Ascending aorta (tissue), 2 donors: ENCODE measurements at regions not wholly inside any gene's neighbourhood (a gene's known extent, or its start where the extent isn't known, plus 50 kb on each side); places are given as distances from the start of the nearest gene placed in this dataset.
"Not testable (repeated sequence)": the region's sequence is repeated elsewhere in the genome, so short reads cannot be mapped to it uniquely, and the experiment has no call there.

Experiments
- DNase-seq, 2 donors: peaks; one replicate each; pipeline ENCODE4 v3.0.0-alpha.2; 2019; ENCODE audit warnings: low spot score in 2 of 2
- H3K27ac ChIP-seq, 2 donors: fragments of 200-600 bp; sonication (generic); one replicate each; pipeline ENCODE4 v1.5.1; 2016 to 2017; ENCODE audit warnings: mild to moderate bottlenecking in 1 of 2
- H3K27me3 ChIP-seq: fragments of 200-600 bp; sonication (generic); one replicate; pipeline ENCODE4 v1.5.1; 2017
- H3K36me3 ChIP-seq, 2 donors: fragments of 200-600 bp; sonication (generic); one replicate each; pipeline ENCODE4 v1.5.1; 2016
- H3K4me1 ChIP-seq, 2 donors: fragments of 200-600 bp; sonication (generic); one replicate each; pipeline ENCODE4 v1.5.1; 2016 to 2017; ENCODE audit warnings: mild to moderate bottlenecking in 1 of 2
- H3K4me3 ChIP-seq, 2 donors: fragments of 200-600 bp; sonication (generic); one replicate each; pipeline ENCODE4 v1.5.1; 2016 to 2017; ENCODE audit warnings: mild to moderate bottlenecking in 1 of 2
- H3K9me3 ChIP-seq, 2 donors: fragments of 200-600 bp; sonication (generic); one replicate each; pipeline ENCODE4 v1.5.1; 2016
- CTCF ChIP-seq, 3 experiments: fragments of 200-600 bp in 2 of 3; fragments of 450-650 bp in 1 of 3; sonication (generic) in 2 of 3; IDR thresholded peaks; one replicate each; pipeline ENCODE4 v1.5.1; 2016 to 2019; ENCODE audit warnings: antibody characterized with exemption in 3 of 3, mild to moderate bottlenecking in 1 of 3, moderate library complexity in 1 of 3
- intact Hi-C: fragments of 100-400 bp; cut with DNase I; formaldehyde crosslinking; loops from one replicate; pipeline ENCODE4 v1.15.1; 2023

- H3K27ac ChIP-seq, result peak overlapping the region; percentile 83 to 88
- intact Hi-C loops, H3K9me3 ChIP-seq, H3K4me1 ChIP-seq, DNase-seq, H3K27me3 ChIP-seq, H3K36me3 ChIP-seq: not testable (repeated sequence)
- peak overlapping the region; percentile 68 to 78 for H3K4me3 ChIP-seq
These were observed 313.7 kb upstream of the ZNF337 start for GRCh38 chr20:26010224-26010941.

GRCh38 chr20:26009402-26010223, 313.0 kb upstream of the ZNF337 start:
- Histone ChIP-seq H3K4me3 (peak overlapping the region; percentile 68 to 78), H3K27ac (peak overlapping the region; percentile 83 to 88)
- H3K27me3 ChIP-seq, H3K9me3 ChIP-seq, intact Hi-C loops, H3K36me3 ChIP-seq, H3K4me1 ChIP-seq: not testable (repeated sequence)
- peak; percentile 64 to 96 for DNase-seq

GRCh38 chr20:26008026-26008425, 311.4 kb upstream of the ZNF337 start:
- H3K27ac ChIP-seq, H3K27me3 ChIP-seq, DNase-seq, H3K4me3 ChIP-seq, intact Hi-C loops, H3K9me3 ChIP-seq, H3K4me1 ChIP-seq, H3K36me3 ChIP-seq: not testable (repeated sequence)

- H3K9me3 ChIP-seq, DNase-seq, H3K27me3 ChIP-seq, intact Hi-C loops, H3K36me3 ChIP-seq, H3K4me3 ChIP-seq, H3K4me1 ChIP-seq, H3K27ac ChIP-seq: not testable (repeated sequence)
These were observed 309.5 kb upstream of the ZNF337 start for GRCh38 chr20:26006164-26006563.

- H3K27ac ChIP-seq, H3K9me3 ChIP-seq, H3K4me3 ChIP-seq, H3K36me3 ChIP-seq, H3K4me1 ChIP-seq, H3K27me3 ChIP-seq, DNase-seq, intact Hi-C loops: not testable (repeated sequence)
These were observed 307.3 kb upstream of the ZNF337 start for GRCh38 chr20:26003959-26004358.

- DNase-seq, H3K36me3 ChIP-seq, H3K4me3 ChIP-seq, H3K4me1 ChIP-seq, intact Hi-C loops, H3K27me3 ChIP-seq, H3K27ac ChIP-seq, H3K9me3 ChIP-seq: not testable (repeated sequence)
These were observed 300.9 kb upstream of the ZNF337 start for GRCh38 chr20:25997367-25998038.

GRCh38 chr20:25992146-25992545, 295.5 kb upstream of the ZNF337 start:
- Histone ChIP-seq H3K9me3 (no peaks in the 10 kb centered on the region), H3K36me3 (no peaks in the 10 kb centered on the region), H3K4me3 (no peak overlapping the region), H3K27ac (no peak overlapping the region), H3K4me1 (no peaks in the 10 kb centered on the region), H3K27me3 (no peaks in the 10 kb centered on the region)
- intact Hi-C loops, result no loop called here
- DNase-seq, result no peak
- no peak for TF ChIP-seq CTCF (IDR thresholded peaks at IDR 0.05)

GRCh38 chr20:25991756-25992130, 295.1 kb upstream of the ZNF337 start:
- Histone ChIP-seq H3K27ac (no peak overlapping the region), H3K27me3 (no peaks in the 10 kb centered on the region), H3K9me3 (no peaks in the 10 kb centered on the region), H3K36me3 (no peaks in the 10 kb centered on the region), H3K4me1 (no peaks in the 10 kb centered on the region), H3K4me3 (no peak overlapping the region)
- intact Hi-C loops, result no loop called here
- DNase-seq, result no peak
- no peak for TF ChIP-seq CTCF (IDR thresholded peaks at IDR 0.05)
